HFFc6 (cell line): ENCODE measurements at regions not wholly inside any gene's neighbourhood (a gene's known extent, or its start where the extent isn't known, plus 50 kb on each side); places are given as distances from the start of the nearest gene placed in this dataset.

ENCODE experiments used
- DNase-seq: peaks from one replicate; pipeline ENCODE4 v3.0.0-alpha.2; 2018
- H3K27ac Mint-ChIP-seq: 2 replicates; pipeline ENCODE4 v1.8.0; 2020; ENCODE audit warnings: mild to moderate bottlenecking, mixed read lengths
- H3K27me3 Mint-ChIP-seq: 2 replicates; pipeline ENCODE4 v1.8.0; 2021; ENCODE audit warnings: mild to moderate bottlenecking, moderate library complexity, mixed read lengths; ENCODE audit not compliant: insufficient read depth
- H3K36me3 Mint-ChIP-seq: 2 replicates; pipeline ENCODE4 v1.8.0; 2021; ENCODE audit warnings: low read depth, mixed read lengths
- H3K4me1 Mint-ChIP-seq: 2 replicates; pipeline ENCODE4 v1.8.0; 2020; ENCODE audit warnings: low read depth, mixed read lengths
- H3K4me3 Mint-ChIP-seq: 2 replicates; pipeline ENCODE4 v1.8.0; 2020; ENCODE audit warnings: mild to moderate bottlenecking, moderate library complexity, mixed read lengths
- H3K9me3 Mint-ChIP-seq: 2 replicates; pipeline ENCODE4 v1.8.0; 2020; ENCODE audit warnings: mild to moderate bottlenecking, mixed read lengths
- CTCF ChIP-seq: fragments of 200-600 bp; sonication (generic); IDR thresholded peaks from 2 replicates; pipeline ENCODE4 v1.5.0; 2021; ENCODE audit warnings: antibody characterized with exemption, mild to moderate bottlenecking

- DNase-seq, result no peak
- H3K27me3 Mint-ChIP-seq, result no peaks in the 10 kb centered on the region
- H3K27ac Mint-ChIP-seq, result no peak overlapping the region
- H3K4me1 Mint-ChIP-seq, result peaks cover 44% of the 10 kb centered on the region
- peaks cover 3% of the 10 kb centered on the region; the same call in 1 of the 2 replicates for H3K9me3 Mint-ChIP-seq
- peaks cover 7% of the 10 kb centered on the region; the same call in 1 of the 2 replicates for H3K36me3 Mint-ChIP-seq
- H3K4me3 Mint-ChIP-seq, result no peak overlapping the region
- TF ChIP-seq CTCF, result no peak
Measured at GRCh38 chr3:150141790-150142326, 171.2 kb upstream of the PFN2 start.

- Mint-ChIP-seq H3K9me3 (peaks cover 3% of the 10 kb centered on the region; the same call in 1 of the 2 replicates), H3K4me3 (no peak overlapping the region), H3K36me3 (peaks cover 7% of the 10 kb centered on the region; the same call in 1 of the 2 replicates), H3K27ac (no peak overlapping the region), H3K27me3 (no peaks in the 10 kb centered on the region; the same call in 1 of the 2 replicates), H3K4me1 (peaks cover 38% of the 10 kb centered on the region)
- DNase-seq, result no peak
- TF ChIP-seq CTCF, result no peak
Measured at GRCh38 chr3:150140614-150141321, 170.1 kb upstream of the PFN2 start.

GRCh38 chr3:150138824-150139223 is 168.1 kb upstream of the PFN2 start:
- no peaks in the 10 kb centered on the region for H3K9me3 Mint-ChIP-seq
- no peak overlapping the region for H3K4me3 Mint-ChIP-seq
- no peaks in the 10 kb centered on the region for H3K36me3 Mint-ChIP-seq
- H3K27ac Mint-ChIP-seq, result no peak overlapping the region
- peaks cover 36% of the 10 kb centered on the region for H3K4me1 Mint-ChIP-seq
- no peak for DNase-seq
- H3K27me3 Mint-ChIP-seq, result no peaks in the 10 kb centered on the region; the same call in 1 of the 2 replicates
- TF ChIP-seq CTCF, result no peak

GRCh38 chr3:150136242-150136641 is 165.5 kb upstream of the PFN2 start:
- Mint-ChIP-seq H3K4me3 (no peak overlapping the region), H3K4me1 (peaks cover 38% of the 10 kb centered on the region), H3K9me3 (no peaks in the 10 kb centered on the region)

GRCh38 chr3:150135287-150135721 is 164.6 kb upstream of the PFN2 start:
- Mint-ChIP-seq H3K36me3 (no peaks in the 10 kb centered on the region), H3K27ac (no peak overlapping the region), H3K4me3 (no peak overlapping the region), H3K27me3 (peaks cover 2% of the 10 kb centered on the region; the same call in 1 of the 2 replicates), H3K4me1 (peaks cover 38% of the 10 kb centered on the region), H3K9me3 (no peaks in the 10 kb centered on the region)
- DNase-seq, result peak; percentile 43
- TF ChIP-seq CTCF, result no peak

More at GRCh38 chr3:150136242-150136641, 165.5 kb upstream of the PFN2 start:
- Mint-ChIP-seq H3K27ac (no peak overlapping the region), H3K36me3 (no peaks in the 10 kb centered on the region), H3K27me3 (peaks cover 2% of the 10 kb centered on the region; the same call in 1 of the 2 replicates)
- no peak for DNase-seq
- no peak for TF ChIP-seq CTCF
